GM18507 (cell line): ENCODE measurements at regions not wholly inside any gene's neighbourhood (a gene's known extent, or its start where the extent isn't known, plus 50 kb on each side); places are given as distances from the start of the nearest gene placed in this dataset.

Source experiments
- DNase-seq: peaks from one replicate; pipeline ENCODE4 v3.0.0; 2011; ENCODE audit warnings: low read depth; ENCODE audit not compliant: insufficient read length; ENCODE audit errors: extremely low spot score
- FAIRE-seq: peaks from 2 replicates; lab custom pipeline; 2011; peaks lifted over from hg19 to GRCh38; lab: Jason Lieb, UNC

DNA sequence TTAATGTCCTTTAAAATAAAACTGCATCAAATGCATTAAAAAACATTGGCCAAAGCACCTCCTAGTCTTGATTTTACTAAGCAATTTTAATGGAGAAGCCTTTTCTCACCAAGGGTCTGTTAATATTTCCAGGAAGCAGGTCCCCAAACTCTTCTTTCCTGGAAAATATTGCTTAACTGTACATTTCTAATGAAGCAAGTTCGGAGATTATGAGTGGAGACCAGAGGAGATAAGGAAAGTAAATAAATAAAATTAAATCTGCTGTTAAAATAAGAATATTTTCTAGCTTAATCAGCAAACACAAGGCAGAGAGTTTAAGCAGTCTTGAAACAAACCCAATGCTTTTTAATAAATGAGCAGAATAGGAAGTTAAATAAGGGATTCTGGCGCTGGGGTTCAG is 322.4 kb downstream of the PTEN start:
- DNase-seq (no peak), FAIRE-seq (no peak)

DNA sequence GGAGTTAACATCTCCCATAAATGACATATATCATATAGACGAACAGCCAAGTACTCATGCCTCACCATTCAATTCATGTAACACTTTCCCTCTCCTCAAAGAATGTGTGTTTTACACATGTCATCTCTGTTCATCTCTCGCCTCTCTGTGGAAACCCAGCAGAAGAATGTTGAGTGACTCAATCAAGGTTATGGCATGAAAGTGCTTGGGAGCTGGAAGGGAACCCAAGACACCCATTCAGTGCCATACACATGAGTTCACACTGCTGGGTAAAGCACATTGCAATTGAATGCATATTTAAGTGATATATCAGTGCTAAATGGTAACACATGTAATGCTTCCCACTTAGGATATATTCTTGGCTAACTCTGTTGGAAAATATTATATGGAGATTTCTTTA is 322.9 kb downstream of the PTEN start:
- DNase-seq (no peak), FAIRE-seq (peak; percentile 35)

DNA sequence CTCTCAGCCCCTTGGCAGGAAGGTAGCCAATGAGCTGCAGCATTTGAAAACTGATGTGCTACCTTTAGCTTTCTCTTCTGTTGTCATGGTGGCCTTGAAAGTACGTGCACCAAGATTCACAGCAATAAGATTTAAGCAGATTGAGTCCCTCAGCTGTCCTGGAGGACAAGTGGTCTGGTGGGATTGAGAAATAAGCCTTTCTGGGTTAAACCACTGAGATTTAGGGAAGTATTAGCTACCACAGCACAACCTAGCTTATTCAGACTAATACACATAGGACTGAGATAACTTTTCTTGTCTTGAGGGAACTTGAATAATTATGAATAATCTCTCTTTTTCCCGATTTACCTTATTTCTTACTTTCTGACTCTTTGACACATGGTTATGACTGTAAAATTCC is 324.0 kb downstream of the PTEN start:
- DNase-seq, result no peak
- FAIRE-seq, result no peak

DNA sequence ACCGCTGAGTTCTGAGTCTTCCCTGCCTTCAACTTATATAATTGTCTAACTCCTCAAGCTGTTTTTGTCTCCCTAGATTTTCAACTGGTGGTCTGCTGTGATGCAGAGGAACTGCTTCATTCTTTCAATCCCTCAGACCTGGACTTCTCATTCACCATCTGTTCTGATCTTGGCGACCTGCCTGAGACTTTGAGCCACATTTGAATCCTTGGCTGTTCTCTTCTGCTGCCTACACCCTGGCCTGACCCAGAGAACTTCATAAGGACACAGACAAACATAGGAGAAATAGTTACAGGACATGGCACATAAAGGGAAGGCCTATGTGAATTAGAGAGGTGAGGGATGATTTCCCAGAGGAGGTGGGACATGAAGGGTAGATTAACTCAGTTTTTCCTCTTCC is 326.7 kb downstream of the PTEN start:
- no peak for DNase-seq
- FAIRE-seq, result no peak

DNA sequence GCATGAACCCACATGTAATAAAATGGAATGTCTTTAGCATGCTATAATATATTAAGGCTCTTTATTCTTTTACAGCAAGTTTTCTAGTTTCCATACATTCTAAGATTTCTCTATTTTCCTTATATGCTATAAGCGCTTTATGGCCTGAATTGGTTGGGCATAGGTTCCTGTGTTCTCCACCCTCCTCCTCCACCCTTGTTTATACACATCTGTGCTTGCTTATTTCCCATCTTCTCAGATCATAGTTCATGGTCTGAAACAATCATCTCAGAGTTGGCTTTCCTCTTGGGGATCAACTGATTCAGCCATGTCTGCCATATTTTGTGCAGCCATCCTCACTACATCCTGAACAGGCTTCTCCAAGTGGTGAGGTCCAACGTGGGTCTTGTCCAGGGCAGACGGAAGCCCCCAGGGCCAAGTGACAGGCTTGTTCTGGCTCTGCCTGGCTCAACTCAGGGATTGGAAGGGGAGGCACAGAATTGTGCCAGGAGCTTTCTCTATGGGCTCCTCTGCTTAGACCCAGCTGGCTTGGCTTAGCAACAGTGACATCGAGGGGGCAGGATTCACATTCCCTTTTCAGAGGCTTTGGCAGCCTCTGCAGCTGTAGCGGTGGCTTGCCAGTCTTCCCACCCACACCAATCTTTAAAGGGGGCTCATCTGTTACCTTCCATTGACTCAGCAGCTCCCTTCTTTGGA is 327.3 kb downstream of the PTEN start:
- DNase-seq (no peak), FAIRE-seq (no peak)

DNA sequence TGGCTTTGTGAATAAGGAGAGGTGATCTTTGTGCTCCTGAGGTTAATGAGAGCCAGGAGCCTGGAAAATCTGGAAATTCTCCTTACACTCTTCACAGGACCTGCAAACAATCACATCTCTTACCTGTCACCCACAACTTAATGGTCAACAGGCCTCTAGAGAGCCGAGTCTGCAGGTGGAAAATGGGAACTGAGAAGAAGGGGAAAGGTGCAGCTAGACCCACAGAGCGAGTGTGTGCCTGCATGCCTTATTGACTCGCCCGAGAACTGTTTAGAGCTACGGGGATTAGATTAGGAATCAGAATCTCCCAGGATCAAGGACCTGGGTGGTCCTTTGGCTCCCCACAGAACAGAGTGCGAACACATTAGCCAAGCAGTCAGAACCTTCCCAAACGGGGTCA is 329.6 kb downstream of the PTEN start:
- DNase-seq (no peak), FAIRE-seq (no peak)

DNA sequence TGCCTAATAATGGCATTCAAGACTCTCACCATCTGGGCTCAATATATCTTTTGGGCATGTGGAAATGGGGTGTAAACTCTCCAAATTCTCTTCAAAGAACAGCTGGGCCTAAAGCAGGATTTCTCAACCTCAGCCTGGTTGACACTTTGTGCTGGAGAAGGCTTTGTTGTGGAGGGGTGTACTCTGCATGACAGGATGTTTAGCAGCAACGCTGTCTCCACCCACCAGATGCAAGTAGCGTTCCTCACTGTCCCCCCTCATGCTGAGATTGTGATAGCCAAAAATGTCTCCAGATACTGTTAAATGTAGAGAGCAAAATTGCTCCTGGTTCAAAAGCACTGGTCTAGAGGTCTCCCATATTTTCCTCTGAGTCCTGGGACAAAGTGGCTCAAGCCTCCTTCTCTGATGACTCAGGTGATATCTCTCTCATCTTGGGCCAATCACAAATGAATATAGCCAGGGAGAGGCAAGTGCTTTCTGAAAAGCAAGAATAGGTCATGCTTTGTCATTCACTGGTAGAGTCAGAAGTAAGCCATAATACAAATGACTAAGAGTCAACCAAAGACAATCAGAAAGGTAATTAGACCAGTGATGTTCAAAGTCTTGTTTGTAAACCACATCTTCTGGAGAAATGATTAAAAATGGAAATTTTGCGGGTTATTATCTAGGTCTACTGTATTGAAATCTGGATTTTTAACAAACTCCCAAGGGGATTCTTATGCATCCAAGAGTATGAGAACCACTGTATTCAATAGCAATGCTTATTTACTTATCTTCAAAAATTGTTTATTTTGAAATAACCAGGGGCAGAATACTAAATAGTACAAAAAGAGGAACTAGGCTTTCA is 330.8 kb downstream of the PTEN start:
- DNase-seq, result no peak
- FAIRE-seq, result peak; percentile 9

DNA sequence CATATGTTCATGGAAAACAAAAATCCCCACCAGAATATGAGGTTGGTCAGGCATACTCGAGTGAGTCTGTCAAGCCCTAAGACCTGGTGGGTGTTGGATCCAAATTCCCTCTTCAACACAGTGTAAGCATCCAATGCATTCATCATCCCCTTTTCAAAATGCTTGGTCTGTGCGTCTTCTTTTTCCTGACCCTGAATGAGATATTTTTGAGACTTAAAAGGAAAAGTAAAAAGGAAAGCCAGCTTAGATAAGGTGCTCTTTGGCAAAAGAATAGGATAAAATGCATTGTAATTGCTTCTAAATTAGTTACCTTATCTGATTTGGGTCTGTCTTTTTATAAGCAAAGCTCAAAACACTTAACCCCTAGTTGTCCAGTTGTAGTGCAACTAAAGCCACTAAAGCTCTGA is 331.5 kb downstream of the PTEN start:
- FAIRE-seq (no peak), DNase-seq (no peak)

DNA sequence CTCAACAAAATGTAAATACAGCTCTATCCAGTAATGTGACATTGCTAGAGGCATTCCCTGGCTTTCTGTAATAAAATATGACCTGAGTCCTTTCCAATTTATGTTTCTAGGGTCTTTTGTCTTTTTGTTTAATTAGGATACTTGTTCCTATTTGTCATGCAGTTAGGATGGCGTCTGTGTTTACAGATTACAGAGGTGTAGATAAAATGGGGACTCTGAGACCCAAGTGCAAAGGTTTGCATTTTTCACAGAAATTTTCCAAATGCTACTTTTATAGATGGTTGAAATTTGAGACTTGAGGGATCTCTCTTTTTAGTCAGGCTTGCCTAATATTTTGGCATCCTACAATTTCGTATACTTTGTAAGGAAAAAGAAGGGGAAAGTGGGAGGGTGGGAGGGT is 332.4 kb downstream of the PTEN start:
- DNase-seq (no peak), FAIRE-seq (no peak)

DNA sequence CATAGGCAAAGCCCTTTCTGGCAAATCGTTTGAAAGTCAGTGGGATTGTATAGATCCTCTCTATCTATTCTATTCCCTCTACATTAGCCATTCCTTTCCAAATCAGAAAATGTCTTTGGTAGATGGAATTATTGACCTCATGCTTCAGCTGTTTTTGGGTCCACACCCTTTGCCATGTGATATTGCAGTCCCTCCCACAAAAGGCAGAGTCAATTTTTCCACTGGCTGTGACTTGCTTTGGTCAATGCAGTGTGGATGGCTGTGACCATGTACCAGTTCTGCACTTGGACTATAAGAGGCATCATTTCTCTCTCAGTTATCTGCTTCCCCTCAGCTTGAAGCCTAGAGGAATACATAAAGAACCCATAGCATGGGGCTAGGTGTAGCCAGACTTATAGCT is 332.9 kb downstream of the PTEN start:
- DNase-seq, result no peak
- FAIRE-seq, result no peak

DNA sequence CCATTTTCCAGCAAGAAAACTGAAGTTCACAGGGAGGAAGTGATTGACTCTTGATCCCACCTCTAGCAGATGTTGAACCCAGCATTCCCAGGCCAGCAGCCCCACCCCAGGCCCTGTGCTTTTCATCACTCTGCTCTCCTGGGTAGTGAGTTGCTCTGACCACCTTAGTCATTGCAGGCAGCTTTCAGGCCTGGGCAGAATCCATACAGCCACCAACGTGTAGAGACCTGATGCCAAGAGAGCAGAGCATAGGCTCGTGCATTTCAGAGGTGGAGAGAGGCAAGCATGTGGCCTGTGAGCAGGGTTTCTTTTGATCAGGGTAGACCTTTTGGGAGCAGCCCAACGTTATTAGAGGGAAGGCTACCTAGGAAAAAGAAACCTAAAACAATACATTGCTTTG is 334.6 kb downstream of the PTEN start:
- no peak for FAIRE-seq

DNA sequence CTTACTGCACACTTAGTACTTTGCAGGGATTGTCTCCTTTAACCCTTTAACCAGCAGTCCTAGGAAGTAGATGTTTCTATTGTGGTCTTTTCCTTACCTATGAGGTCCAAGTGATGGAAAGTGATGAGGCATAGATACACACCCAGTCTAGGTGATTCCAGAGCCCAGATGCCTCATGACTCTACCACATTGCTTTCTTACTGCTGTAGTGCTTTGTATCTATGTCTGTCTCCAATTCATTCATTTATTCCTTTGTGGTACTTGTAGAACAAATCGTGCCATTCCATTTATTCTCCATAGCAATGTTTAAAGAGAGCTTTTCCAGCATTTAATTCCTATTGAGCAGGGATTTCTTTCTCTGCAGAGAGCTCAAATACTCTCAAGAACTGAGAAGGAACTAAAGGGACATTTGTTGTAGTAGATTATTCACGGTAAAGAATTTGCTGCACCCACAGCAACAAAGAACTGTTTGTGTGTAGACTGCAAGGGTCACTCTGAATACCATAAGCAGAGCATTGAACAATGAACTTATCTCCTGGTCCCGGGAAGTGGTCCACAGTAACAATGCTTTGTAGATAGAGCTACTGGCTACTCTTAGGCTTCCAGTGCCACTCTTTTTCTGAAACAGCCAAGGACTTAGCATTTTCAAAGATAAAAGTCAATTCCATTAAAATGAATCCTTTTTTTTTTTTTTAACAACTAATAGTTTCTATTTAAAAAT is 337.0 kb downstream of the PTEN start:
- FAIRE-seq (no peak), DNase-seq (no peak)

More for the DNA sequence above, 334.6 kb downstream of the PTEN start:
- DNase-seq, result no peak

DNA sequence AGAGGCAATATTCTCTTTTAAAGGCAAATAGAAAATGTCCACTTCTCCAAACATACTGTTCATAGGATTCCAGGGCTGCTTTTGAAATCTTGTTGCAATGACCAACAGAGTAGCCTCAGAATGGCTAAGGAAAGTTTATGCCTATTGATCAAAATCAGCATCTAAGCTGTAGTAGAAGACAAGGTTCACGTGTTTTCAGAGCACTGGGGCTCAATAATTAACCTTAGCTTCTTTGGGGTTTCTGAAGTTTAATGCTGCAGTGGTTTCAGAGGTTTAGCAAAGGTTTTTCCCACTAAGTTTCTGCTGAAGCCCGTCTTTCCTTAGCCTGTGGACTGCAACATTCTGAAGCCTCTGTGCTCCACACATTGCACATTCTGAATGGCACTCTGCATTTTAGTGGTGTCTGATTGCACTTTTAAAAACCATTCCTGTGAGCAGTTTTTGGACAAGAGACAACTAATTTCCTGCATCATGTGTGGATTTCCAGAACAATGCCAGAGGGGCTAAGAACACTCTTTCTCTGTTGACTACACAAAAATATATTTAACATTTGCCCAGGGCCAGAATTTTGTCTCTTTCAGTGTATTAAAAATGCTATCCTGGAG is 342.5 kb downstream of the PTEN start:
- FAIRE-seq, result peak; percentile 95
- no peak for DNase-seq

DNA sequence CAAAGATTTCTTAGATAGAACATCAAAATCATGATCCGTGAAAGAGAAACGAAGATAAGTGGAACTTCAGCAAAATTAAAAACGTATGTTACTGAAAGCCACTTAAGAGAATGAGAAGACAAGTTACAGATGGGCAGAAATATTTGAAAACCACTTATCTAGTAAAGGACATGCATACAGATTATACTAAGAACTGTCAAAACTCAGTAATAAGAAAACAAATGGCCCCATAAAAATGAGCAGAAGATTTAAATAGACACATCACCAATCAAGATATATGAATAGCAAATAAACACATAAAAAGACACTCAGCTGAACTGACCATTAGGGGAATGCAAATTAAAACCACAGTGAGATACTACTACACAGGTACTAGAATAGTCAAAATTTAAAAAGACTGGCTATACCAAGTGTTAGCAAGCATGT is 343.7 kb downstream of the PTEN start:
- no peak for DNase-seq

DNA sequence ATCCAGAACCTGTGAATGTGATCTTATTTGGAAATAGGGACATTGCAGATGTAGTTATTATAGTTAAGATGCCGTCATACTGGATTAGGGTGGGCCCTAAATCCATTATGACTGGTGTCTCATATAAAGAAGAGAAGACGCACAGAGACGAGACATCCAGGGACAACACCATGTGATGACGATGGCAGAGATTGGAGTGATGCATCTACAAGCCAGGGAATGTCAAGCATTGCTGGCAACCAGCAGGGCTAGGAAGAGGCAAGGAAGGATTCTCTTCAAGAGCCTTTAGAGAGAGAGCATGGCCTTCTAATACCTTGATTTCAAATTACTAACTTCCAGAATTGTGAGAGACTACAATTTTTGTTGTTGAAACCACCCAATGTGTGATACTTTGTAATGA is 345.8 kb downstream of the PTEN start:
- no peak for DNase-seq
- no peak for FAIRE-seq

More for the DNA sequence above, 343.7 kb downstream of the PTEN start:
- peak; percentile 75 for FAIRE-seq

DNA sequence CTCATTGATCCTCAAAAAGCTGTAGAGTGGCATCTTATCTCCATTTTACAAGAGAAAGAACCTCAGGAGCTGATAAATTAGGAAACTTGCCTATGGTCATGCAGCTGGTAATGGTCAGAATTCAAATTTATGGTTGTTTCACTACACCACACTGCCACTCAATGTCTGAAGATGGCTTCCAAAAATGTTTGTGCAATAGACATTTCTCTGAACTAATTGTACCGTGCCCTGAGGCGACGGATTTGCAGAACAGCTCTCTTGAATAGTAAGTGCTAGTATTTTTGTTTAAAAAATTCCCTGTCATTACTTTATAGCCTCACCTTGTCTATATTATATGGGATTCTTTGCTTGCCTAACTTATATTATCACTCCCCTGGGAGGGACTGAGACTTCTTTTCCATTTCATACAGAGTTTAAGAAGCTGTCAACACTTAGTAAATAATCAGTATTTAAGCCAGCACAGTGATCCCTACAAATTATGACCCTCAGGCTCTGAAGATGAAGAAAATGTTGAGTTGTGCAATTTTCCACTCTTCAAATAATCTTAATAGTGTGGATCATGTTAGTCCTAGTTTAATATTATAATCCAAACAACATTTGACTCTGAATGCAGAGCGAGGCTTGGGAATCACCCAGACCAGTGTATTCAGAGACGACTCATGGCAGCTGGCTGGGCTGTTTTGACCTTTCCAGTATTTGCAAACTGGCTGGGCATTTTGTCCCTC is 346.6 kb downstream of the PTEN start:
- no peak for FAIRE-seq

DNA sequence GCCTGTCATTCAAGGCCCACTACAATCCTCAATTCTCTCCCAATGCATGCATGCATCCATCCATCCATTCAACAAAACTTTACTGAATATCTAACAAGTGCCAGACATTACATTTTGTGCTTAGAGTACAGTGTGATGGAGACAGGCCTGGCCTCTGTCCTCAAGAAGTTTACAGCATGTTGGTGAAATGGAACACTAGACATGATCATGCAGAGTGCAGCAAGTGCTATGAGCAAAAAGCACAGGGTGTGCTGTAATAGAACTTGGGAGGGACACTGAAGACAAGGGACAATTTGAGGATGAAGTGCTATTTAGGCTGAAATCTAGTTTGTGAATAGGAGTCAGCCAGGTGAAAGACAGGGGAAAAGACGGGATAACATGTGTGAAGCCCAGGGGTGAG is 347.8 kb downstream of the PTEN start:
- DNase-seq (no peak), FAIRE-seq (no peak)

More for the DNA sequence above, 346.6 kb downstream of the PTEN start:
- no peak for DNase-seq

DNA sequence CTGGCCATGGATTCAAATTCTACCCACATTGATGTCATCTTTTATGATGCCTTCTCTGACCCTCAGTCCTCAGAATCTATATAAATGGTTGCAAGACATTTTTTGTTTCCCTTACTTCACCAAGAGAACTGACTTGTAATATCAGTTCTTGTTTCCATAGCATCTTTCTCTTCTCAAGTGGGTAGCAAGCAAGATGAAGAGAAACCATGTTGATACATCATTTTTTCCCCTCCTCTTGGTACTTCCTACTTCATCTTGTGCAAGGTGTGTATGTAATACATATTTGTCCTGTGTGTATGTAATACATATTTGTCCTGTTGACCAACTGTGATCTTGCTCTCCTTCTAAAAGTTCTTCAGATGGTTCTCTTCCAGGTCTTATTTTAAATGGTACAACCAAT is 348.6 kb downstream of the PTEN start:
- peak; percentile 42 for FAIRE-seq
- DNase-seq, result no peak

DNA sequence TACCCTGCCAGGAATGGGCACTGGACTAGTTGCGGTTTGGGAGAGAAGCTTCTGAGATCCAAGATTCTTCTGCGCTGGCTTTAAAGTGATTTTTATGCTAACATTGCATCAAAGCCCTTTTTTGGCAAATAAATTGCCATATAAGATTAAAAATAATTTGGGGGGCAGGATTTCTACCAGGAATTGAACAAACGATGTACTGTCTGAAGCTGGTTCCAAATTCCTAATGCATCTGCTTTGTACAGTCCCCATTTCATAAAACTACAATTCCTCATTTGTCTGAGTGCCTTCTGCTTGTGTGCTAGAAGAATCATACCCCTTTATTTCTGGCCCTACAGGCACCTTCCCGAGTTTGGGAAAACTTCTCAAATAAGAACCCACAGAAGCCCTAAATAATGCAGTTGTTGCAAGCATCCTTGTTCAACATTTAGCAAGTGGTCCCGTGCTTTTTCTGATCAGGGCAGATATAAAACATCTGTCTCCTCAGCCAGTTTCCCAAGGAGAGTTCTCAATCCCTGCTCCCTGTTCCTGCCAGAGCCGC is 349.7 kb downstream of the PTEN start:
- DNase-seq (no peak), FAIRE-seq (no peak)
